NCI-H748 treated with DMSO at 0.1 percent for 48 hours (cell line): ENCODE measurements at regions not wholly inside any gene's neighbourhood (a gene's known extent, or its start where the extent isn't known, plus 50 kb on each side); places are given as distances from the start of the nearest gene placed in this dataset.
"Not testable (repeated sequence)": the region's sequence is repeated elsewhere in the genome, so short reads cannot be mapped to it uniquely, and the experiment has no call there.

Source experiments
- DNase-seq: peaks from one replicate; lab custom pipeline; 2025; lab: John Stamatoyannopoulos, UW

DNA sequence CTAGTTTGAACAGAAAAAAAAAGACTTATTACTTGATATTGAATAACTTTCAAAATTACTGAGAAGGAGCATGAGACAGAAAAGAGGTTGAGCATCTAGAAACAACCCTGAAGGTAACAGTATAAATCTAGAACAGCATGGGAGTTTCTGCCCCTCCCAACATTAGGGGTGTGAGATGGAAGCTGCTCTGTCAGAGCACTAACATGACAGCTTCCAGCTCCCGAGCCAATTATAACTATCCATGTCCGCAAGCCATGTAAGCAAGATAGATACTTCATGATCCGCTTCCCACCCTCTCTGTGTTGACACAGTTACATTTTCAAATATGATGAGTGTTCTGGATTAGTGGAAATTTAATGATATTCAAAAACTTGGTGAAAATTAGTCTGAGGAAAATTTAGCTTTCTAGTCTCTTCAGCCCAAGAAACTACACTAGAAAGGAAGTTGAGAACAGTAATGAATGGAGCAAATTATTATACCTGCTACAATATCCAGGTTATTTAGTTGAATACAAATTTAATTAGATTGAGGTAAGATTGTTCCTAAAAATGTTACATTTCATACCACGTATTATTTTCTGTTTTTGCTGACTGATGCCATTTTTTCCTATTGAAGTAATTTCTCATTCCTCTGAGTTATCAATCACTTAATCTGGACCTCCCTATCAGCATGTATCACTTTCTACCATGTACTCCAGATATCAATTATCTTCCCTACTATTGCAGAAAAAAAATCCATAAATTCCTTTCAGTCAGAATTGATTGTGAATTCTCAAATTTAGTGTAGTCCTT is 129.3 kb upstream of the SLIT2 start:
- no peak for DNase-seq

DNA sequence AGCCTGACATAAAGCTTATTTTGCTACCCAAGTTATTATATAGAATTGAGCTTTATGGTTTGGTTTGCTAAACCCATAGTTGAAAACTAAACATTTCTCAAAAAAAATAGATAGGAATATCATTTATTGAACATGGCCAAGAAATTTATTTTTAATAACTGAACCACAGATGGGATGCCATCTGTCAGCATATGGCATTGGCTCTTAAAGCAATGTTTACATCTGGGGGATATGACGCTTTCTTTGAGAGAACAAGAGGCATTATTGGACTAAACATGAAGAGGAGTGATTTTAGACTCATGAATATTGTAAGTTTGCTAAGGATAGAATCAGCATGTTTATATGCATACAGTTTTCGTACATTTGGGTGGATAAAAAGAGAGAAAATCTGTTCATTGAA is 132.6 kb upstream of the SLIT2 start:
- no peak for DNase-seq

DNA sequence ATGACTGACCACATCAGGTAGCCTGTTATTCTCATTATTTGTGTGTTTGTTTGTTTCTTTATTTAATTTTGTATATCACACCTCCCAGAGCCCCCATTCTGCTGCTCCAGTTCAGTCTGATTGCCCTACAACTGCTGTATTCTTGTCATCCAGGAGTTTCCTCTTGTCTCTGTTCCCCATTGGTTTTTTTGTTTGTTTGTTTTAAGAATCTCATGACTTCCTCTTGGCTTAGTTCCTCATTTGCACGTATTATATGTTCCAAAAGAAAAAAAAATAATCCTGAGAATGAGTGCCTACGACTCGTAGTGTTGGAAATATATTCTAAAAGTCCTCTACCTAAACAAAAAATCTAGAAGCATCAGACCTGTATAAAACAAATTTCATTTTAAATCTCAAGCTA is 142.3 kb upstream of the SLIT2 start:
- DNase-seq: no peak

DNA sequence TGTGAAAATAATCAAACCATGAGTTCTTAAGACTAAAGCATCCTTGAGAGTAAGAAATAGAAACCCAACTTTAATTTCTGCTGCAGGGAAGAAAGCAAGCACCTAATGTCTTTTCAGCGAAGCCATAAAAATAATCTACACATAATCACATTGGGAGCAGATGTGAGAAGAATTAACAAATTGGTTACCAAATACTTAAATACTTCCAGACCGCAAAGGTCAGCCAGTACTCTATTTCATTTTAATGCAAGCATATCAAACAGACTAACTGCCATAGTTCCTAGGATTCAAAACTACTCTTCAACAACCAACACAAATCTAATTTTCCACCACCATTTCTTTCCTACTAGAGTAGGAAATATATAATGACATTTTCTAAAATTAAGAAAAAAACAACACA is 144.8 kb upstream of the SLIT2 start:
- DNase-seq: no peak

DNA sequence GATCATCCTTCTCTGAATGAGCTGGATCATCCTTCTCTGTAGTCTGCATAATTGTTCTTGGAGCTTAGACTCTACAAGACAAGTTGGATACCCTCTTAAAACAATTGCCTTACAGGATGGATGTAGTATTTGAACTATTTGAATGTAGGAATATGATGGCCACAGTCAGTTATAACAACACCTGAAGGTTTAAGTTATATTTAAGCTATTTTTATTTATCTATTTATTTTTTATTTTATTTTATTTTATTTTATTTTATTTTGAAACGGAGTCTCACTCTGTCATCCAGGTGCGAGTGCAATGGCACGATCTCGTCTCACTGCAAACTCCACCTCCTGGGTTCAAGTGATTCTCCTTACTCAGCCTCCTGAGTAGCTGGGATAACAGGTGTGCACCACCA is 149.9 kb upstream of the SLIT2 start:
- no peak for DNase-seq

DNA sequence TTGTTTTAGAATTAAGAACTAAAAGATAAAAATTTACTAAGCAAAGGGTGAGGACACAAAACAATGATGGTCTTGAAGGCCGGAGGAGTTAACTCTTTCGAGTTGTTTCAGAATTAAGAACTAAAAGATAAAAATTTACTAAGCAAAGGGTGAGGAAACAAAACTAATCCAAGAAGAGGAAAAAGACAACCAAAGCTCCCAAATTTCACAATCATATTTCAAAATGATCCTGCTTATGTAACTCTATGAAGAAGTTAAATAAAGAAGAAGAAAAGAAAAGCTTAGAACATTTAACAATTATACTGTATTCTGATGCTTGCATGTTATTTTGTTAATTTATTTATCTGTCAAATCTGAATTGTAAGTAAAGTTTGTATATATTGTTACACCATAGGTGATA is 154.8 kb upstream of the SLIT2 start:
- no peak for DNase-seq

DNA sequence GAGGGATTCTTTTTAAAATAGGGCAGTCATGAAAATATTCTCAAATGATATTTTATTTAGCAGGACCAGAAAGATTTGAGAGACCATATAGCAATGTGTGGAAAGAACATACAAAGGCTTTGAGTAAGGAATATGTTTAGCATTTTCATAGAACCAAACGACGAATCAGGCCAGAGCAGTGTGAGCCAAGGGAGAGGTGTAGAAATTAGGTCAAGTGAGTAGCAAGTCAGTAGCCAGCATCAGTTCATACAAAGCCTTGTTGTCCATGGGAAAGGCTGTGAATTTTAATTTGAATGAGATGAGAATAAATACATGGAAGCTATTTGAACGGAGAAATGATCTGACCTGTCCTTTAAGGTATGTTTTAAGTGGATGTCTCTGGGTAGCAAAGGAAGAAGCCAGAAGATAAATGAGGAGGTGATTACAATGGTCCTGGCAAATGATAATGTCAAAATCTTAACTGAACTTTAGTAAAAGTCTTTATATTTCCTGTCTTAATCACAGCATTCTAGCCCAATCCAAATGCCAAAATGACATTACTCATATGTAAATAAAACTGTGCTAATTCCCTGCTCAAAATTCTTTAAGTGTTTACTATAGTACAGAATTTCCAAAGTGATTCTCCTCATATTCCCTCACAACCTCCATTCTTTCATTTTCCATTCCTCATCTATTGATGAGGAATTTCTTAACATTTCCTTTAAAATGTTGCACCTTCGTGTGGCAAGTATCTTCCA is 155.7 kb upstream of the SLIT2 start:
- DNase-seq: no peak

DNA sequence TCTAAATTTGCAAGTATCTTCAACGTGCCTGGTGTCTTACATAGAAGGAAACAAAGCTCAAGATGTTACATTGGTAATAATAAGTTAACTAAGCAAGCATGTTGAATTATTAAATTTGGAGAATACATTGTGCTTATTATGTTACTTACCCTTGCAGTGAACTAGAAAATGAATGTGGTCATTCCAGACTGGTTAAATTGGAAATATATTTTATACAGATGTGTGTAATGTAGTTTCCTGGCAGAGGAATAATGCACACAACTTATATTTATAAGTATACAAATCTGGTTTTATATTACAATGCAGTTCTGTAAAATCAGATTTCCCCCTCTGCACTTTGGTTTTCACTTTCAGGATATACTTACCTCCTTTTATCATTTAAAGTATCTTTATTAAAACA is 159.9 kb upstream of the SLIT2 start:
- no peak for DNase-seq

DNA sequence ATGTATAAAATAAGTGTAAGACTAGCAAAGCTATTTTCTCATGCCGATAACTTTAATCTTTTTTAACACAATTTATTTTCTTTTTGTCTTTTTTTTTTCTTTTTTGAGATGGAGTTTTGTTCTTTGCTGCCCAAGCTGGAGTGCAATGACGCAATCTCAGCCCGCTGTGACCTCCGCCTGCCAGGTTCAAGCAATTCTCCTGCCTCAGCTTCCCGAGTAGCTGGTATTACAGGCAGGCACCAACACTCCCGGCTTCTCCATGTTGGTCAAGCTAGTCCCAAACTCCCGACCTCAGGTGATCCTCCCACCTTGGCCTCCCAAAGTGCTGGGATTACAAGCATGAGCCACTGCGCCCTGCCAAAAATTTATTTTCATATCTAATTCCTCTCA is 164.2 kb upstream of the SLIT2 start:
- DNase-seq: no peak

DNA sequence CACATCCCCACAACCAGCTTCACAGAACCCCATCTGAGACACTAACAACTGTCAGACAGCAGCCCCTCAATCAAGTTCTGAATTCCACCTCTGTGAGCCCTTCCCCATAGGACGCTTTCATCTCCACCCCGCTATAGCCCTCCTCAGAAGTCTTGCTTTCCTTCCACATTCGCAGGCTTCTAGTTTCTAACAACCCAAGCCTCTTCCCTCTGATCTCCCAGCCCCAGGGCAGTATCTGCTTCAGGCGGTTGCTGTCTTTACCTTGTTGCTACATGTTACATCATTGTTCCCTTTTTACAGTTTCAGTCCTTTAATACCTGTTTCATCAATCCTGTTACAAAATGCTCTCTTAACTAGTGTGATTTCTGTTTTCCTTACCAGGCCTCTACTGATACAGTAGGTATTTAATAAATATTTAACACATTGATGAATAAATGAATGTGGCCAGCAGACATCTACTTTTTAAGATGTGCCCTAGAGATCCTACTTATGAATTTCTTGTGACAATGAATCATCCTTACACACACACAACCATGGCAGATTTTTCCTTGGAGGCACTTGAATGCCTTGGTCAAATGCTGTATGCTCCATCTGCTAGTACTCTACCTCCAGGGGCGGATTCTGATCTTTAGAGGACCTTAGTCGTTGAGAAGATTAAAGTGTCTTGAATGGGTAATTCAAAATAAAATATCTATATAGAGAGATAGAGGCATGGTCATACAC is 164.7 kb upstream of the SLIT2 start:
- no peak for DNase-seq

DNA sequence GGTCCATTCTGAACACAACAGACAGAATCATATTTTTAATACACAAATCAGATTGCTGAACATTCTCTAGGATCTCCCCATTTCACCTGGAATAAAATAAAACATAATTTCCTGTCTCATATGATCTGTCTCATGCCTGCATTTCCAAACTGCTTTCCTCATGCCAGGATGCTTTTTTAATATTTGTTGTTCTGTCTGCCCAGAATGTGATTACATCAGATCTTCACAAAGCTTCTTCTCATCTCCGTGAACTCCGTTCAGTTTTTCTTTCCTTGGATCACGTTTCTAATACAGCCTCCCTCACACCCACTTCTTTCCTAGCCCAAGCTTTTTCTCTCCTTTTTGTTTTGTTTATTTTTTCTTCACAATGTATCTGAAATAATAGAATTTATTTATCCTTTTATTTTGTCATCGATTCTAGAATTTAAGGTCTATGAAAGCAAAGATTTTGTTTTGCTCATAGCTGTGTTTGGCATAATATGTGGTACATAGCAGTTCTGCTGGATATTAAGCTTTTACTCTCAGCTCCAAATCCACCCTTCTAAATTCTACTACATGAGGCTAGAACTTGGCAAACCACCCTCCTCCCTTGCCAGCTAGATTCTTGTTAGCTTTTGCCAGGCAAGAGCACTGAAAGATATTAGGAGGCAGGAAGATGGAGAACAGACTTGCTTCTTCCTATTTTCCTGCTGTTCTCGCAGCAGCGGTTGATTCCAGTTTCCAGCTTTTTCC is 165.5 kb upstream of the SLIT2 start:
- DNase-seq: no peak

DNA sequence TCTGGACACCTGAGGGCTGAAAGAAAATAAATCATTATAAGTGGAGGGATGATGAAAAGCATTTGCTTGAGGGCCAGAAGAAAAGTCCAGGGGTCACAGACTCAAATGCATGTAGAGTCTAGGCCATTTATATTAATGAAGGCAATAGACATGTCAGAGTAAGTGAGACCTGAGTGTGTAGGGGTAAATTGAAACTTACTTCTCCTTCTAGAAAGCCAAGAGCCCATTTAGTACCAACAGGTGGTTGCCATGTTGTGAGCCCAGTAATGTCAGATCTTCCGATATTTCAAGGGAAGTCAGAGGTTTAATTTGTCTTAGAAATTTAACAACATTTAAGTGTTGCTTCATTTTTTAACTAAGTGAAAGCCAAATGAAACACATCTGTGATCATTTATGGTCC is 166.1 kb upstream of the SLIT2 start:
- DNase-seq: no peak

DNA sequence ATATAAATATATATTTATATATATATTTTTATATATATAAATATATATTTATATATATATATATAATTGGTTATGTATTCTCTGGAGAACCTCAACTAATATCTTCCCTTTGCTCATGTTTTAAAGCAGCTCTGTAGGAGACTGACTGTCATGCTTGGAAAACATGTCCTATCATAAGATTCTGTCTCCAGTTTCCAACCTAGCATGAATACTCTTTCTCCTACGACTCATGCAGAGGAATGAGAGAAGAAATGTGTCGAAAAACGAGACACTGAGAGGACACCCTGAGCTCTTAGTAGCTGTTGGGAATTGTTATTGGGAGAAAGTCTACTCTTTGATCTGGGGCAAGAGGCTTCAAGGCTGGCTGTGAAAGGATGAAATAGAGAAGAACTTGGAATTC is 166.5 kb upstream of the SLIT2 start:
- no peak for DNase-seq

DNA sequence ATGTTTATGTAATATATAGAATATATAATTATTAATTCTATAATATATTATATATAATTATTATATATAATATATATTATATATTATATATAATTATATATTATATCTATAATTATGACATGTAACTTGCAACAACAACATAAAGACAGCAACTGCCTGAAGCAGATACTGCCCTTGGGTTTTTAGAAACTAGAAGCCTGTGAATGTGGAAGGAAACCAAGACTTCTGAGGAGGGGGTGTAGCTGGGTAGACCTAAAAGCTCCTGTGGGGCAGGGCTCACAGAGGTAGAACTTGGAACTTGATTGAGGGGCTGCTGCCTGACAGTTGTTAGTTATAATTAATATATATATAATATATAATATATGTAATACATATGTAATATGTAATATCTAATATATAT is 167.2 kb upstream of the SLIT2 start:
- DNase-seq: no peak

DNA sequence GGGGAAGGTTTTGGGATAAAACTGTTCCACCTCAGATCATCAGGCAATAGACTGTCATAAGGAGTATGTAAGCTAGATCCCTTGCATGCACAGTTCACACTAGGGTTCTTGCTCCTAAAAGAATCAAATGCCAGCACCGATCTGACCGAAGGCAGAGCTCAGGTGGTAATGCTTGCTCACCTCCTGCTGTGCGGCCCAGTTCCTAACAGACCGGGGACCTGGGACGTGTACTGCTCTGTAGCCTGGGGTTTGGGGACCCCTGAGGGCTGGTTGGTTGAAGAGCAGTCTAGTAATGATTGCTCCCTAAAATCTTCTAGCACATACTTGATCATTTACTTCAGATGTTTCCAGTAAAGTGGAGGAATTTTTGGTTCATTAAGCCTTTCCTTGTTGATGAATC is 173.1 kb upstream of the SLIT2 start:
- no peak for DNase-seq

DNA sequence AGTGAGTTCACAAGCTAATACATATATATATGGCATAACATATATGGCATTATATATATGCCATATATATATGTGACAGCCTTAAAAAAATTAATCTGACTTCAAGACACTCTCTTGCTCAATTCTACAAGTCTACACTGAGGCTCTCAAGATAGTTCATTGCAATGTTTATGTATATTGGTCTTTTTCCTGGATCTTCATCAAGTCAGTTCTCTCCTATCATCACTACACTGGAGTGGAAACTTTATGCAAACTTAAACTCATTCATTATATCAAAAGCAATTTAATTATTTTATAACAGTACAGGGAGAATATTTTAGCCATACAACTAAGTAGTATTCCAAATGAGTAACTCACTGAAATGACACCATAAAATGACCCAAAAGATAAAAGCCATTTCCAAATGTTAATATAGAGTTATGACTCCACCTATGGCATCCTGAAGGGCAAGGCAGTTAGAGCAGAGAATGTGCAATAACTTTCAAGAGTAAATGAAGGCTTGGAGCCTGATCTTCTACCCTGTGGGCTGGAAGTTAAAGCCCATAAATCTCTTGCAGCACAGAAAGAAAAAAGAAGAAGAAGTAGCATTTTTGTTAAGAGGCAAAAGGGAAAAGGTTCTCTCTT is 176.3 kb upstream of the SLIT2 start:
- no peak for DNase-seq

DNA sequence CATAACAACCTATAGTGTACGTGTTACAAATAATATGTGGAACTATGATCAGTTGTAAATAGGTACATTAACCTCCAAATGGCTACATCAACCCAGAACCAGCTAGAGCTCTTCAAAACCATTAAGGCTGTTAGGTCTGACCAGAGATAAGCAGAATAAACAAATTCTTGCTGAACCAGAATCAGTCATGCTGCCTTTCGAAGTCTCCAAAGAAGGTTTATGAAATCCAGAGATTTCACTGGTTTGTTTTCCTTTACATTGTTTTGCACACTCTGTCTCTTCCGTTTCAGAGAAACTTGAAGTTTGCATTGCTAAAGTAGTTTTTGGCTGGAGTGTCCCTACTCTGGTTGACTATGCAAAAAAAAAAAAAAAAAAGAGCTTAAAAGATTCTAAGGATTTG is 177.3 kb upstream of the SLIT2 start:
- no peak for DNase-seq

DNA sequence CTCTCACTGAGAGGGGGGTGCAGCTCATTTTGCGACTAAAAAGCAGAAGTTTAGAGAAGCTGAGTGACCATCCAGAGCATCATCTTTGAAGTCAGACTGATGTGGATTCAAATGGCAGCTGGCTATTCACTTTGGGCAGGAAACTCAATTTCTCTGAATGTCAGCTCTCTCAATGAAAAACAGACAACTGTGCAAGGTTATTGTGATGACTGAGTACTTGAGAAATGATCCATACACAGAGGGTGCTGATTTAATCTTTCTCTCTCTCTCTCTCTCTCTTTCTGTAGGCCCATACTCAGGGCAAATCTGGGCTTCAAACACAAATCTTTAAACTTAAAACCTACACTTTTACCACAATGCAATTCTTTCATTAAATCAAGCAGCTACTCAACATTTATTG is 185.8 kb upstream of the SLIT2 start:
- DNase-seq: no peak

DNA sequence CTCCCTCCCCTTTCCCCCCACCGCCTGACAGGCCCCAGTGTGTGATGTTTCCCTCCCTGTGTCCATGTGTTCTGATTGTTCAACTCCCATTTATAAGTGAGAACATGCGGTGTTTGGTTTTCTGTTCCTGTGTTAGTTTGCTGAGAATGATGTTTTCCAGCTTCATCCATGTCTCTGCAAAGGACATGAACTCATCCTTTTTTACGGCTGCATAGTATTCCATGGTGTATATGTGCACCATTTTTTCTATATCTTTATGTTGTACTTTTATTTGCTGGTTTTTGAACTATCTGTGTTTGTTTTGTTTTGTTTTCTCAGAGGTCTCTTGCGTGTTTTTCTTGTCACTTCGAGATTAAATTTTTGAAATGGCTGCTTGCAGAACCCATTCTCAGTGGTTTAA is 188.8 kb upstream of the SLIT2 start:
- DNase-seq: not testable (repeated sequence)

DNA sequence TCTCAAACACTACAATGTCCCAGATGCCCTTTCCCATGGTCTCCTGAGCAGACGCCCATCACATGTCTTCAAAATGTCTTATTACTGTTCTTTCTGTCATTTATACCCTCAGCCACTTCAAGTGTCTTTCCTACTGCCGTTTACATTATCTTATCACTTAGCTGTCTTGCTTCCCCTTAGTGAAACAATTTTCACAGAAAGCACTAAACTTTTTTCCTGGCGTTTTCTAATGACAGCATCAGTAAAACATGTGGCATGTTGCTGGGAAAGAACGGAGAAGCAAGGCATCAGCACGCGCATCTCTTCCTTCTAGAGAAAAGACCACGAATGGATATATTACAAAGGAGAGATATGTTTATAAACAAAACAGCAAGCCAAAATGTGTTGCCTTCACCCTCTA is 189.7 kb upstream of the SLIT2 start:
- DNase-seq: no peak

DNA sequence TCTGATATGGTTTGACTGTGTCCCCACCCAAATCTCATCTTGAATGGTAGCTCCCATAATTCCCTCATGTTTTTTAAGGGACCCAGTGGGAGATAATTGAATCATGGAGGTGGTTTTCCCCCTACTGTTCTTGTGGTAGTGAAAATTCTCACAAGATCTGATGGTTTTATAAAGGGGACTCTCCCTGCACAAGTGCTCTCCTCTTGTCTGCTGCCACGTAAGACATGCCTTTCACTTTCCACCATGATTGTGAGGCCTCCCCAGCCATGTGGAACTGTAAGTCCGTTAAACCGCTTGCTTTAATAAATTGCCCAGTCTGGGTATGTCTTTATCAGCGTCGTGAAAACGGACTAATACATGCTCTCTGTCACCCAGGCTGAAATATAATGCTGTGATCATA is 200.9 kb upstream of the SLIT2 start:
- no peak for DNase-seq

DNA sequence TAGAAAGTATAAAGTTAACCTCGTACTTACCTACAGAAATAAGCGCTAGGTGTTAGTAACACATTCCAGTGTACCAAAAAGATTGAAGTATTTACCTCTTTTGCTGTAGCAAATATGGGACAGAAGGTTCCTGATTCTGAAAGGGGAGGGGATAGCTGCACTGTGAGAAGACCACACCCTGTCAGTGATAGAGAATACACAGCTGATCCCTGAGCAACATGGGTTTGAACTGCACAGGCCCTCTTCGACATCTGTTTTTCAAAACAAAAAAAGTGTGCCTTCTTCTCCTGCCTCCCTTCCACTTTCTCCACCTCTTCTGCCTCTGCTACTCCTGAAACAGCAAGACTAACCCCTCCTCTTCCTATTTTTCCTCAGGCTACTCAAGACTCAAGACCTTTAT is 201.8 kb upstream of the SLIT2 start:
- DNase-seq: no peak
